ENCODE measurements at regions not wholly inside any gene's neighbourhood (a gene's known extent, or its start where the extent isn't known, plus 50 kb on each side); places are given as distances from the start of the nearest gene placed in this dataset.

DNA sequence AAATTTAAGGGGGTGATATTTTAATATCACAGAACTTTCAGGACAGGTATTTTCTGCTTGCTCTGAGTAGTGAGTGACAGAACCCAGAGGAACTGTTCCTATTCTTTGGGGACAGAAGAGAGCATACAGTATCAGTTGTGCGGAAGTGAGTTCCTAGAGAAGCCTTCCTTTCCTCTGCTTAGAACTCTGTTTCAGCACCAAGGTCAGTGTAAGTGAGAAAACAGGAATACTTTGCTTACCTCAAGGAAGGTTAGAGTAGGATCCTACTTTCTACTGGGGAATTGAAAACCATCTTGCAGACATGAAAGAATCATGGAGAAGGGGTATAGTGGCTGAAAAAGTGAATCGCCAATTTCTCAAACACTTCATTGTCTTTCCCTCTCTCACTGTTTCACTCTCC lies 542.4 kb downstream of the SQOR start:
- TF ChIP-seq, protein P1, sequence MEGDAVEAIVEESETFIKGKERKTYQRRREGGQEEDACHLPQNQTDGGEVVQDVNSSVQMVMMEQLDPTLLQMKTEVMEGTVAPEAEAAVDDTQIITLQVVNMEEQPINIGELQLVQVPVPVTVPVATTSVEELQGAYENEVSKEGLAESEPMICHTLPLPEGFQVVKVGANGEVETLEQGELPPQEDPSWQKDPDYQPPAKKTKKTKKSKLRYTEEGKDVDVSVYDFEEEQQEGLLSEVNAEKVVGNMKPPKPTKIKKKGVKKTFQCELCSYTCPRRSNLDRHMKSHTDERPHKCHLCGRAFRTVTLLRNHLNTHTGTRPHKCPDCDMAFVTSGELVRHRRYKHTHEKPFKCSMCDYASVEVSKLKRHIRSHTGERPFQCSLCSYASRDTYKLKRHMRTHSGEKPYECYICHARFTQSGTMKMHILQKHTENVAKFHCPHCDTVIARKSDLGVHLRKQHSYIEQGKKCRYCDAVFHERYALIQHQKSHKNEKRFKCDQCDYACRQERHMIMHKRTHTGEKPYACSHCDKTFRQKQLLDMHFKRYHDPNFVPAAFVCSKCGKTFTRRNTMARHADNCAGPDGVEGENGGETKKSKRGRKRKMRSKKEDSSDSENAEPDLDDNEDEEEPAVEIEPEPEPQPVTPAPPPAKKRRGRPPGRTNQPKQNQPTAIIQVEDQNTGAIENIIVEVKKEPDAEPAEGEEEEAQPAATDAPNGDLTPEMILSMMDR (IDR thresholded peaks at IDR 0.05; ENCODE audit: low read depth, low read length) = no peak
- DNase-seq (ENCODE audit: extremely low read depth, low read depth) = no peak

DNA sequence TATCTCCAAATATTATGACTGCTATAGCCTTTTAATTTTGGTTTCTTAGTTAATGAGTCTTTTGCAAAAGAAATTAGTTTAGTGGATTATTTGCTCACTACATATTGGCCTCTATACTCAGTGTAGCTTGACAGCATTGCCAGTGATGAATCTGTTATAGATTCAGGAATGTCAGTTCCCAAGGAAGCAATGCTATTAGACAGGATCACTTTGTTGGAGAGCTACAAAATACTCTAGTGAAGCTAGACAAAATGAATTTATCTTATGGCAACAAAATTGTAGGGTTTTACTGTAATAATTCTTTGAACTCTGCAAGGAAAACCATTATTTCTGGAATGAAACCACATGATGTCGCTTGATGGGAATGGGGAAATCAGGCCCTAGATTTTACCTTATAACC lies 543.3 kb downstream of the SQOR start:
- TF ChIP-seq, protein P1 (IDR thresholded peaks at IDR 0.05; ENCODE audit: low read depth, low read length) = no peak
- no peak for DNase-seq (ENCODE audit: extremely low read depth, low read depth)

DNA sequence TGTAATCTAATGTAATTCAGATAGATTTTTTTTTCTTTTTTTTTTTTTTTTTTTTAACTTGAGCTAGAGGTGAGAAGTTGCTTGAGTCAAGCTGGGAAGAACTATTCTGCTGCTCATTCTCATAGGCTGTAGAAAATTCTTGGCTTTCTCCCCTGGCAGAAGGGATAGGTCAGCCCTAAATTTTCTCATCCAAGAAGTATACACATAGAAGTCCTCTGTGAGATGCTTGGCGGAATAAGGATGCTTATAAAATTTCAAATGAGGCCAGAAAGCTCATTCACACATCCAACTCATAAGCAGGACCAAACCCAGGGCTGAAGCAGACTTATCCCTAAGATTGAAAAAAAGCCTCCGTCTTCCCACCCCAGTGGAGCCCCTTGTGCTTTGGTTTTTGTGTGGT lies 572.5 kb downstream of the SQOR start:
- DNase-seq (ENCODE audit: extremely low read depth, low read depth) = no peak
- TF ChIP-seq, protein P1 (IDR thresholded peaks at IDR 0.05; ENCODE audit: low read depth, low read length) = no peak

DNA sequence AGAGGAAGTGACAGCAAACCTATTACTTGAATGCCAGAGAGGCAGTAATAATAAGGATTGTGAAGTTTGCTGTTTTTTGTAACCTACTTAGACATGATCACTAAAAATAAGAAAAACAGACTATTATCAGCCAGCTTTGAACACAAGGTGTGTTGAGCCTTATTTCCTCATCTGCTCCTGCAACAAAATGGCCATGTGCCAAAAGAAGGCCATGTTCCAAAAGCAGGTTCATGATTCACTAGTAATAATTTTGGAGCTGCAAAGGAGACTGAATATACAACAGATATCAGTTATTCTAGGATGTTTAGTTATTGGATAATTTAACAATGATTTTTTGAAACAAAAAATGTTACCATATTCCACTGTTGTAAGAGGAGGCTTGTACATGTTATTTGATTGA lies 578.7 kb downstream of the SQOR start:
- TF ChIP-seq, protein P1 (IDR thresholded peaks at IDR 0.05; ENCODE audit: low read depth, low read length) = no peak
- no peak for DNase-seq (ENCODE audit: extremely low read depth, low read depth)

DNA sequence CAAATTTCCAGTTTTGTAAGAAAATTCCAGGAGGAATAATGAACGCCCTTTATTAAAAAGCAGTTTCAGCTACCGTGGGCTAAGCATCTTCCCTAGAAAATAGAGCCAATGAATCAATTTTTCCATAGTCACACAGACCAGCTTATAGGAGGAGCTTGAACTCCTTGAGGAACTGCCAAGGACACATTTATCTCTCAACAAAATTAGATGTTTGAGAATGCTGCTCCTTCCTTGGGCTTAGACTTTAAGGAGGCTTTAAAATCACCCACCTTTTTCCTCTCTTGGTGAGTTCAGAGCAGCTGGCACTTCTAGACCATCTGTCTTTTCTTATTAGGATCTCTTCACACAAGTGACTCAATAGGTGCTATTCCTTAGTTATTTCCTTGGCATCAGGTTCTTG lies 588.0 kb downstream of the SQOR start:
- no peak for DNase-seq (ENCODE audit: extremely low read depth, low read depth)
- TF ChIP-seq, protein P1 (IDR thresholded peaks at IDR 0.05; ENCODE audit: low read depth, low read length) = no peak

DNA sequence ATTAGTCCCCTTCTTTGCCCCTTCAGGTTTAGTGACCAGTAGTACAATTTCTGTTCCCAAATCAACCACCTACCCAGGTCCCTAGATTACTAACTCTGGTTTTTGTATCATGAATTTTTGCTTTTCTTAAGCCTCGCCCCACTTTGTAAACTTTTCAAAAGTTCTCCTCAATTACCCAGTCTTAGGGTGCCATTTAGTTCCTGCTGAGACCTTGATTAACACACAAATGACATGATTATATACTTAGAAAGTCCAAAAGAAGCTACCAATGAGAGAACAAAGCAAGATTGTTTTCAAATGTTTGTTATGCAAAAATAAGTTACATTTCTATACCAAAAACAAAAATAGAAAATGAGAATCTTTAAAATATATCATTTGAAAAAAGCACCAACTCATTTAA lies 594.4 kb downstream of the SQOR start:
- DNase-seq (ENCODE audit: extremely low read depth, low read depth) = no peak
- TF ChIP-seq, protein P1 (IDR thresholded peaks at IDR 0.05; ENCODE audit: low read depth, low read length) = no peak

DNA sequence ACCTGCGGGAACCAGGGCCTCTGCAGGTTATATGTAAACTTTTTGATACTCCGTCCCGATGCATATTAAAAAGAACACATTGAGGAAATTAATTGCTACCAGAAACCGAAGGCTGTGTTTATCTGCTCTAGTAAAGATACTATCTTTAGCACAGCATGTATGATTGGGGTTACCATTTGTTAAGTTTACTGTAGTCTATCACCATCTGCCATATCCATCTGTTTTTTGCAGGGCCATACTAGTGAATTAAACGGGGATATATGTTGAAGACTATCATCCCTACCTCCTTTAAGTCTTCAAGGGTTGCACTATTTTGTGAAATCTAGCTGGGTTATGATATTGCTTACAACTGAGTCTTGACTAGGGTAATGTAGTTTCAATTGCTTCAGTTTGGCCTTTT lies 597.0 kb downstream of the SQOR start:
- DNase-seq (ENCODE audit: extremely low read depth, low read depth) = no peak
- TF ChIP-seq, protein P1 (IDR thresholded peaks at IDR 0.05; ENCODE audit: low read depth, low read length) = no peak

All from AG09319 (cell line).